ENCODE measurements at regions not wholly inside any gene's neighbourhood (a gene's known extent, or its start where the extent isn't known, plus 50 kb on each side); places are given as distances from the start of the nearest gene placed in this dataset.
A peak's percentile ranks its signal among the peaks of the same experiment; 100 is the strongest.

GRCh38 chr1:168905633-168906032, 176.6 kb upstream of the DPT start:
- Histone ChIP-seq H2AK5ac (ENCODE audit: low read length) (no peak overlapping the region), H4K8ac (ENCODE audit: low read depth, low read length) (no peak overlapping the region), H2BK120ac (ENCODE audit: insufficient read depth, low read length, poor library complexity) (no peak overlapping the region), H3K9me3 (ENCODE audit: insufficient read depth, low read depth, low read length) (no peaks in the 10 kb centered on the region), H3K18ac (ENCODE audit: low read length) (no peak overlapping the region), H3K4ac (ENCODE audit: low read depth, low read length) (no peak overlapping the region), H4K12ac (ENCODE audit: low read depth, low read length) (no peak overlapping the region), H4K91ac (ENCODE audit: low read depth, low read length) (no peak overlapping the region), H3K9ac (ENCODE audit: low read length) (no peak overlapping the region), H3K36me3 (ENCODE audit: control insufficient read depth in 1 of 2, insufficient read depth in 2 of 2, low read length in 2 of 2) (no peaks in the 10 kb centered on the region), H3K4me3 (ENCODE audit: low read depth, low read length) (no peak overlapping the region), H2BK5ac (ENCODE audit: low read depth, low read length, poor library complexity) (no peak overlapping the region), H3K4me1 (ENCODE audit: control insufficient read depth in 1 of 2, insufficient read depth in 2 of 2, low read length in 2 of 2) (no peaks in the 10 kb centered on the region), H2BK12ac (ENCODE audit: low read length) (no peak overlapping the region), H3K27ac (ENCODE audit: low read depth, low read length) (no peak overlapping the region), H2AFZ (ENCODE audit: insufficient read depth, low read length, poor library complexity) (no peak overlapping the region), H3K14ac (ENCODE audit: low read length) (no peak overlapping the region), H3K23ac (ENCODE audit: low read length) (no peak overlapping the region), H3K79me2 (ENCODE audit: control insufficient read depth, insufficient read depth, low read length, poor library complexity) (no peaks in the 10 kb centered on the region), H3K27me3 (ENCODE audit: insufficient read depth, low read length) (no peaks in the 10 kb centered on the region), H3K79me1 (ENCODE audit: low read length) (no peaks in the 10 kb centered on the region), H3K4me2 (ENCODE audit: low read length) (no peak overlapping the region)
- DNase-seq = no peak
- no CpG with 5 or more reads among the region's 2 CpGs for WGBS (ENCODE audit: extremely low coverage, insufficient coverage, insufficient read length)

GRCh38 chr1:168906367-168906766, 177.4 kb upstream of the DPT start:
- no peak overlapping the region for H3K4me3 ChIP-seq (ENCODE audit: low read depth, low read length)
- DNase-seq = no peak
- H3K79me1 ChIP-seq (ENCODE audit: low read length) = no peaks in the 10 kb centered on the region
- no peak overlapping the region for H3K23ac ChIP-seq (ENCODE audit: low read length)
- no peak overlapping the region for H2BK5ac ChIP-seq (ENCODE audit: low read depth, low read length, poor library complexity)
- H2BK120ac ChIP-seq (ENCODE audit: insufficient read depth, low read length, poor library complexity) = no peak overlapping the region
- H4K8ac ChIP-seq (ENCODE audit: low read depth, low read length) = no peak overlapping the region
- no peaks in the 10 kb centered on the region for H3K27me3 ChIP-seq (ENCODE audit: insufficient read depth, low read length)
- no peak overlapping the region for H3K27ac ChIP-seq (ENCODE audit: low read depth, low read length)
- H3K14ac ChIP-seq (ENCODE audit: low read length) = no peak overlapping the region
- no peaks in the 10 kb centered on the region for H3K9me3 ChIP-seq (ENCODE audit: insufficient read depth, low read depth, low read length)
- H3K79me2 ChIP-seq (ENCODE audit: control insufficient read depth, insufficient read depth, low read length, poor library complexity) = no peaks in the 10 kb centered on the region
- no peak overlapping the region for H2BK12ac ChIP-seq (ENCODE audit: low read length)
- H3K36me3 ChIP-seq (ENCODE audit: control insufficient read depth in 1 of 2, insufficient read depth in 2 of 2, low read length in 2 of 2) = no peaks in the 10 kb centered on the region
- H3K4me1 ChIP-seq (ENCODE audit: control insufficient read depth in 1 of 2, insufficient read depth in 2 of 2, low read length in 2 of 2) = no peaks in the 10 kb centered on the region
- no peak overlapping the region for H3K4ac ChIP-seq (ENCODE audit: low read depth, low read length)
- no peak overlapping the region for H3K9ac ChIP-seq (ENCODE audit: low read length)
- no peak overlapping the region for H4K12ac ChIP-seq (ENCODE audit: low read depth, low read length)
- H4K91ac ChIP-seq (ENCODE audit: low read depth, low read length) = no peak overlapping the region
- no CpG with 5 or more reads among the region's 2 CpGs for WGBS (ENCODE audit: extremely low coverage, insufficient coverage, insufficient read length)
- no peak overlapping the region for H3K4me2 ChIP-seq (ENCODE audit: low read length)
- no peak overlapping the region for H2AK5ac ChIP-seq (ENCODE audit: low read length)
- no peak overlapping the region for H2AFZ ChIP-seq (ENCODE audit: insufficient read depth, low read length, poor library complexity)
- no peak overlapping the region for H3K18ac ChIP-seq (ENCODE audit: low read length)

- H3K4me3 ChIP-seq (ENCODE audit: low read depth, low read length) = no peak overlapping the region
- no peak overlapping the region for H3K27ac ChIP-seq (ENCODE audit: low read depth, low read length)
- H2BK12ac ChIP-seq (ENCODE audit: low read length) = no peak overlapping the region
- H3K9me3 ChIP-seq (ENCODE audit: insufficient read depth, low read depth, low read length) = no peaks in the 10 kb centered on the region
- H2BK120ac ChIP-seq (ENCODE audit: insufficient read depth, low read length, poor library complexity) = no peak overlapping the region
- no peaks in the 10 kb centered on the region for H3K79me1 ChIP-seq (ENCODE audit: low read length)
- H3K14ac ChIP-seq (ENCODE audit: low read length) = no peak overlapping the region
- H2BK5ac ChIP-seq (ENCODE audit: low read depth, low read length, poor library complexity) = no peak overlapping the region
- no peak overlapping the region for H2AK5ac ChIP-seq (ENCODE audit: low read length)
- no peak overlapping the region for H3K4ac ChIP-seq (ENCODE audit: low read depth, low read length)
- no peak overlapping the region for H3K4me2 ChIP-seq (ENCODE audit: low read length)
- no peaks in the 10 kb centered on the region for H3K27me3 ChIP-seq (ENCODE audit: insufficient read depth, low read length)
- no peaks in the 10 kb centered on the region for H3K79me2 ChIP-seq (ENCODE audit: control insufficient read depth, insufficient read depth, low read length, poor library complexity)
- H2AFZ ChIP-seq (ENCODE audit: insufficient read depth, low read length, poor library complexity) = no peak overlapping the region
- no peak overlapping the region for H3K23ac ChIP-seq (ENCODE audit: low read length)
- peak in 1 of 2 donors; percentile 38 for DNase-seq
- H3K9ac ChIP-seq (ENCODE audit: low read length) = no peak overlapping the region
- no peak overlapping the region for H4K8ac ChIP-seq (ENCODE audit: low read depth, low read length)
- H4K91ac ChIP-seq (ENCODE audit: low read depth, low read length) = no peak overlapping the region
- no peaks in the 10 kb centered on the region for H3K36me3 ChIP-seq (ENCODE audit: control insufficient read depth in 1 of 2, insufficient read depth in 2 of 2, low read length in 2 of 2)
- no peak overlapping the region for H3K18ac ChIP-seq (ENCODE audit: low read length)
- no peak overlapping the region for H4K12ac ChIP-seq (ENCODE audit: low read depth, low read length)
- no CpG with 5 or more reads among the region's 5 CpGs for WGBS (ENCODE audit: extremely low coverage, insufficient coverage, insufficient read length)
- no peaks in the 10 kb centered on the region for H3K4me1 ChIP-seq (ENCODE audit: control insufficient read depth in 1 of 2, insufficient read depth in 2 of 2, low read length in 2 of 2)
Measured at GRCh38 chr1:168907053-168907452, 178.0 kb upstream of the DPT start.

- no peaks in the 10 kb centered on the region for H3K79me2 ChIP-seq (ENCODE audit: control insufficient read depth, insufficient read depth, low read length, poor library complexity)
- no peak overlapping the region for H3K4ac ChIP-seq (ENCODE audit: low read depth, low read length)
- no peak overlapping the region for H2AK5ac ChIP-seq (ENCODE audit: low read length)
- H3K79me1 ChIP-seq (ENCODE audit: low read length) = no peaks in the 10 kb centered on the region
- H3K27me3 ChIP-seq (ENCODE audit: insufficient read depth, low read length) = no peaks in the 10 kb centered on the region
- no peaks in the 10 kb centered on the region for H3K36me3 ChIP-seq (ENCODE audit: control insufficient read depth in 1 of 2, insufficient read depth in 2 of 2, low read length in 2 of 2)
- no peak overlapping the region for H3K27ac ChIP-seq (ENCODE audit: low read depth, low read length)
- no peak overlapping the region for H4K8ac ChIP-seq (ENCODE audit: low read depth, low read length)
- H2BK12ac ChIP-seq (ENCODE audit: low read length) = no peak overlapping the region
- H3K23ac ChIP-seq (ENCODE audit: low read length) = no peak overlapping the region
- no peak overlapping the region for H4K91ac ChIP-seq (ENCODE audit: low read depth, low read length)
- no peak overlapping the region for H2BK120ac ChIP-seq (ENCODE audit: insufficient read depth, low read length, poor library complexity)
- no peak overlapping the region for H2BK5ac ChIP-seq (ENCODE audit: low read depth, low read length, poor library complexity)
- H2AFZ ChIP-seq (ENCODE audit: insufficient read depth, low read length, poor library complexity) = no peak overlapping the region
- no peak overlapping the region for H3K4me2 ChIP-seq (ENCODE audit: low read length)
- H3K9me3 ChIP-seq (ENCODE audit: insufficient read depth, low read depth, low read length) = no peaks in the 10 kb centered on the region
- H4K12ac ChIP-seq (ENCODE audit: low read depth, low read length) = no peak overlapping the region
- no peak overlapping the region for H3K4me3 ChIP-seq (ENCODE audit: low read depth, low read length)
- H3K18ac ChIP-seq (ENCODE audit: low read length) = no peak overlapping the region
- no peak for DNase-seq
- H3K14ac ChIP-seq (ENCODE audit: low read length) = no peak overlapping the region
- no peaks in the 10 kb centered on the region for H3K4me1 ChIP-seq (ENCODE audit: control insufficient read depth in 1 of 2, insufficient read depth in 2 of 2, low read length in 2 of 2)
- H3K9ac ChIP-seq (ENCODE audit: low read length) = no peak overlapping the region
Measured at GRCh38 chr1:168907786-168908348, 178.9 kb upstream of the DPT start.
